Prostate gland (tissue), 2 donors: ENCODE measurements at regions not wholly inside any gene's neighbourhood (a gene's known extent, or its start where the extent isn't known, plus 50 kb on each side); places are given as distances from the start of the nearest gene placed in this dataset.

Source experiments
- DNase-seq: peaks from one replicate; pipeline ENCODE4 v3.0.0-alpha.2; 2019; ENCODE audit warnings: low spot score
- H3K27ac ChIP-seq, 2 donors: fragments of 200-600 bp; sonication (generic); 2 replicates each; pipeline ENCODE4 v1.5.1; 2017 to 2019
- H3K27me3 ChIP-seq: fragments of 200-600 bp; sonication (generic); replicated peaks from 2 replicates; pipeline ENCODE4 v1.5.1; 2019; ENCODE audit not compliant: insufficient read depth
- H3K36me3 ChIP-seq, 2 donors: fragments of 200-600 bp; sonication (generic); 1 replicate in 1 of 2; 2 replicates in 1 of 2; pipeline versions ENCODE4 v1.5.1 to v1.8.1; 2017 to 2019
- H3K4me1 ChIP-seq: fragments of 200-600 bp; sonication (generic); replicated peaks from 2 replicates; pipeline ENCODE4 v1.5.1; 2019
- H3K4me3 ChIP-seq, 2 donors: fragments of 200-600 bp; sonication (generic); 2 replicates each; pipeline ENCODE4 v1.5.1; 2017 to 2019
- H3K9me3 ChIP-seq: fragments of 200-600 bp; sonication (generic); 2 replicates; pipeline ENCODE4 v1.5.1; 2017
- CTCF ChIP-seq, 4 experiments: fragments of 200-600 bp in 2 of 4; fragments of 450-650 bp in 2 of 4; sonication (generic) in 2 of 4; IDR thresholded peaks; 1 replicate in 3 of 4; 2 replicates in 1 of 4; pipeline ENCODE4 v1.5.1; 2016 to 2019; ENCODE audit warnings: antibody characterized with exemption in 4 of 4, mild to moderate bottlenecking in 2 of 4, moderate library complexity in 2 of 4
- POLR2A ChIP-seq: fragments of 450-650 bp; IDR thresholded peaks from one replicate; pipeline ENCODE4 v1.6.1; 2016; ENCODE audit warnings: antibody characterized with exemption, mild to moderate bottlenecking
- POLR2AphosphoS5 ChIP-seq: sonication (generic); formaldehyde crosslinking; IDR thresholded peaks from one replicate; pipeline ENCODE4 v1.6.1; 2017; ENCODE audit warnings: antibody characterized with exemption
- WGBS: methylation state at CpG from one replicate; pipeline ENCODE4 v1.1.5; 2018; 5-methylcytosine and 5-hydroxymethylcytosine counted together
- intact Hi-C: fragments of 100-400 bp; cut with DNase I; formaldehyde crosslinking; loops from one replicate; pipeline ENCODE4 v1.14.2; 2022

DNA sequence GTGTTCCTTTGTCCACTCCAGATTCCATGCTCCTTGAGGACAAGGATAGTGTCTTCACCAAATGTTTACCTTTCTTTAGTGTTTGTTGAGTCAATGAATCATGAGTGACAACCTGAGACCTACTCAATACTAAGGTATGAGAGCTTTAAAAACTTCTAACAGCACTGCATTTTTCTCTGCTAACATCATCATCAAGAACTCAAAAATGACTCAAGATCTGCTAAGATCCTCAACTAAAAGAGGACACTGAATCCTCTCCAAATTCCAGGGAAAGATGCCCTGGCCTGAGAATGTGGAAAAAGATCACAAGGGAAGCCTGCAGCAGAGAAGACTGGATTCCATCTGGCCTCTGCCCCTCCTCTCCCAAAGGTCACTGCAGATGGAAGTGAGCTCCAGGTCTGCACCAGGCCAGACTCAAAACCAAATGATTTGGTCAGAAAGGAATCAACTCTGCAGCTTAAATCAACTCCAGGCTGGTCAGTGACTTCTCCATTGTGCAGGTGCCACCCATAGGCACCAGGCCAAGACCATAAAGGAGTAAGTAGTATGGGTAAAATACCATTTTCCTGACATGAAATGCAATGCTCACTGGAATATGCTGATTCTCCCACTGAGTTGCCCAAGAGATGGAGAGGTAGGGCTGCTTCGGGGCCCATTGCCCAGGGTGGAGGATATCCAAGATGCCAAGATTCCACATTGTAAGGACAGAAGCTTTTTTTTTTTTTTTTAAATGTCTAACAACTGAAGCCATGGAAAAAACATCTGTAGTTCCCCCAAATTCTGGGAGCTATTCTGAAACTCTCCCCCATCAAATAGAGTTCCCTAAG is 89.5 kb upstream of the DOCK9 start:
- WGBS = 97% methylated on average over 1 of the region's 1 CpG
- DNase-seq = no peak
- Histone ChIP-seq H3K27ac (no peak overlapping the region), H3K27me3 (no peaks in the 10 kb centered on the region), H3K36me3 (no peaks in the 10 kb centered on the region), H3K9me3 (no peaks in the 10 kb centered on the region), H3K4me3 (no peak overlapping the region), H3K4me1 (no peaks in the 10 kb centered on the region)
- no peak for TF ChIP-seq CTCF (IDR thresholded peaks at IDR 0.05)
- no peak for TF ChIP-seq POLR2A
- no peak for TF ChIP-seq POLR2AphosphoS5
- intact Hi-C loops = no loop called here

DNA sequence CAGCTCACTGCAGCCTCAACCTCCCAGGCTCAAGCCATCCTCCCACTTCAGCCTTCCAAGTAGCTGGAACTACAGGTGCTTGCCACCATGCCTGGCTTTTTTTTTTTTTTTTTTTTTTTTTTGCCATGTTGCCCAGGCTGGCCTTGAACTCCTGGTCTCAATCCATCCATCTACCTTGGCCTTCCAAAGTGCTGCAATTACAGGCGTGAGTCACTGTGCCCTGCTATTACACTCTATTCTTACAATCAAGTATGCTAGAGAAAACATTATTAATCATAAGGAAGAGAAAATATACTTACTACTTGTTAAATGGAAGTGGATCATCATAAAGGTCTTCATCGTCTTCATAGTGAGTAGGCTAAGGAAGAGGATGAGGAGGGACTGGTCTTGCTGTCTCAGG is 93.3 kb upstream of the DOCK9 start:
- H3K27me3 ChIP-seq = no peaks in the 10 kb centered on the region
- no peaks in the 10 kb centered on the region for H3K9me3 ChIP-seq
- intact Hi-C loops = no loop called here
- WGBS = 94% methylated on average over 2 of the region's 2 CpGs
- DNase-seq = no peak
- no peak overlapping the region for H3K27ac ChIP-seq
- TF ChIP-seq CTCF (IDR thresholded peaks at IDR 0.05) (no peak), POLR2A (no peak), POLR2AphosphoS5 (no peak)
- H3K4me1 ChIP-seq = no peaks in the 10 kb centered on the region
- H3K36me3 ChIP-seq = no peaks in the 10 kb centered on the region
- no peak overlapping the region for H3K4me3 ChIP-seq

DNA sequence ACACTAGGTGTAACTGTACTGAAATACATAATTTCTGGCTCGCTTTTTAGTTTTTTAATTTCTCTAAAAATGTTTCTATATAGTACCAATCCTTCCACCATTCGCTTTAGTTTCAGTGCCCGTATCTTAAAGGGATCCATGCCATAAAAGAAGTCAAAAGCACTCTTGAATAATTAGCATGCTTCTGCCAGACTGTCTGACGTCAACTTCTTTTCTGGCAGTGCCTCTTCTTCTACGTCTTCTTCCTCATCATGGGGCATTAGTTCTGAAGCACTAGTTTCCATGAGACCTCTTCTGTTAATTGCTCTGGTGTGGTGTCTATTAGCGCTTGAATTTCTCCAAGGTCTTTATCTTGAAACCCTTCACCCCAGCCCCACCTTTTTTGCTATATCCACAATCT is 93.8 kb upstream of the DOCK9 start:
- WGBS = 87% methylated on average over 6 of the region's 6 CpGs
- H3K27ac ChIP-seq = no peak overlapping the region
- intact Hi-C loops = no loop called here
- no peaks in the 10 kb centered on the region for H3K4me1 ChIP-seq
- TF ChIP-seq POLR2AphosphoS5 (no peak), POLR2A (no peak), CTCF (IDR thresholded peaks at IDR 0.05) (no peak)
- no peaks in the 10 kb centered on the region for H3K36me3 ChIP-seq
- H3K4me3 ChIP-seq = no peak overlapping the region
- no peaks in the 10 kb centered on the region for H3K9me3 ChIP-seq
- no peaks in the 10 kb centered on the region for H3K27me3 ChIP-seq
- DNase-seq = no peak

DNA sequence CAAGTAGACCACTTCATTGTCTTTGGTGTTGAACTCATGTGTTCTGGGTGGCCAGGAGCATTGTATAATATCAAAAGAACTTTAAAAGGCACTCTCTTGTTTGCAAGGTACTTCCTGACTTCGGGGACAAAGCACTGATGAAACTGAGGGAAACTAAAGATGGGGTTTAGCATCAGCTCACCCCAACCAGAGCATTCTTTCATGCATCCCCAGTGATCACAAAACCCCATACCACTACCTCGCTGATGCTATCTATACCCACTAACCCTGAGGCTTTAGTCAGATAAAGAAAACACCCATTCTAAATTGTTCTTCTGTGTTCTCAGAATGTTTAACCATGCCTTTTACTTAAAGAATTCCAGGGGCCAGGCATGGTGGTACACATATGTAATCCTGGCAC is 94.5 kb upstream of the DOCK9 start:
- intact Hi-C loops = no loop called here
- WGBS = 92% methylated on average over 2 of the region's 2 CpGs
- Histone ChIP-seq H3K4me3 (no peak overlapping the region), H3K27me3 (no peaks in the 10 kb centered on the region), H3K27ac (no peak overlapping the region), H3K4me1 (no peaks in the 10 kb centered on the region), H3K9me3 (no peaks in the 10 kb centered on the region), H3K36me3 (no peaks in the 10 kb centered on the region)
- DNase-seq = no peak
- TF ChIP-seq POLR2A (no peak), POLR2AphosphoS5 (no peak)

DNA sequence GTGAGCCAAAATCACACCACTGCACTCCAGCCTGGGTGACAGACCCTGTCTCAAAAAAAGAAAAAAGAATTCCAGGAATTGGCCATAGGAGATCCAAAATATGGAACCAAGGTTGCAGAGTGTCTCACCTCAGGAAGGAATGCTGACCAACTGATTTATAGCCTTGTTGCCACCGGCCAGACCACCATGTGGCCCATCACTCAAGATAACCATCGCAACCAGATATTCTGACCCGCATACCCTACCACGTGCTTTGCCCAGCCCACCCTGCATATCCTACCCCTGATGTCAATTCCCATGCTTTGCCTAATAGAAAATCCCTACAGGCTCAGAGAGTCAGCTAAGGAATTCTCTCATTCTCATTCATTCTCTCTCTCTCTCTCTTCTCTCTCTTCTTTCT is 95.1 kb upstream of the DOCK9 start:
- Histone ChIP-seq H3K9me3 (no peaks in the 10 kb centered on the region), H3K36me3 (no peaks in the 10 kb centered on the region), H3K27ac (no peak overlapping the region), H3K4me3 (no peak overlapping the region), H3K4me1 (no peaks in the 10 kb centered on the region), H3K27me3 (no peaks in the 10 kb centered on the region)
- WGBS = 75% methylated on average over 4 of the region's 4 CpGs
- intact Hi-C loops = no loop called here
- TF ChIP-seq CTCF (IDR thresholded peaks at IDR 0.05) = no peak
- no peak for TF ChIP-seq POLR2AphosphoS5
- TF ChIP-seq POLR2A = no peak
- no peak for DNase-seq
